ENCODE measurements at regions not wholly inside any gene's neighbourhood (a gene's known extent, or its start where the extent isn't known, plus 50 kb on each side); places are given as distances from the start of the nearest gene placed in this dataset.

DNA sequence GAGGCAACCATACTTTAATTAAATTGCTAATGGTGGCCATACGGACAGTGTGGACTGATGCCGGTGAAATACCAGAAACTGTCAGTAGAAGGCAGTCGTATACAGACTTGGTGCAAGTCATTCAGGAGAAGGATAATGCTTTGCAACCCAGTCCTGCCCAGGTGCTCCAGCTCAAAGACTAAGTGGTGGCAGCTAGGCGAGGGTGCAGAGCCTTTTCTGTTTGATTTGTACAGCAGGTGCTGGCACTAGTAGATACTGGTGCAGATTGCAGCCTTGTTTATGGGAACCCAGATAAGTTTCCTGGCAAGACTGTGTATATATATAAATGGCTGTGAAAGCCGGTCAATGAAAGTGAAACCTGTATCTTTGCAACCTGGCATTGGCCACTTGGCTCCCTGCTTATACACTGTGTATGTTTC is 208.3 kb upstream of the SYT4 start:
- H3K27me3 ChIP-seq (ENCODE audit: insufficient read depth, low read length), result no peaks in the 10 kb centered on the region
- H3K4me2 ChIP-seq (ENCODE audit: low read length), result no peak overlapping the region
- H3K9me3 ChIP-seq (ENCODE audit: insufficient read depth, low read depth, low read length), result peaks cover 7% of the 10 kb centered on the region
- H3K79me2 ChIP-seq (ENCODE audit: insufficient read depth, low read length), result no peaks in the 10 kb centered on the region
- no peak for TF ChIP-seq CTCF (IDR thresholded peaks at IDR 0.05; ENCODE audit: insufficient read depth, low read depth, low read length)
- TF ChIP-seq EZH2 (IDR thresholded peaks at IDR 0.05; ENCODE audit: insufficient read depth, low read length), result no peak
- H3K4me3 ChIP-seq (ENCODE audit: insufficient read depth, low read depth, low read length), result no peak overlapping the region
- FAIRE-seq (no peak), DNase-seq (ENCODE audit: low read depth) (no peak)
- Mint-ChIP-seq H3K27ac (ENCODE audit: unreplicated experiment) (no peak overlapping the region), H3K4me1 (ENCODE audit: low read depth, unreplicated experiment) (no peaks in the 10 kb centered on the region), H3K27me3 (ENCODE audit: low read depth, unreplicated experiment) (no peaks in the 10 kb centered on the region), H3K36me3 (ENCODE audit: low read depth, unreplicated experiment) (no peaks in the 10 kb centered on the region), H3K9me3 (ENCODE audit: unreplicated experiment) (peaks cover 5% of the 10 kb centered on the region), H3K4me3 (ENCODE audit: unreplicated experiment) (no peak overlapping the region)
- no peaks in the 10 kb centered on the region for H3K4me1 ChIP-seq (ENCODE audit: insufficient read depth, low read length)
- H4K20me1 ChIP-seq (ENCODE audit: insufficient read depth, low read length), result no peaks in the 10 kb centered on the region
- H3K9ac ChIP-seq (ENCODE audit: low read length), result no peak overlapping the region
- no peak overlapping the region for H3K27ac ChIP-seq (ENCODE audit: low read depth, low read length)
- H2AFZ ChIP-seq (ENCODE audit: low read depth, low read length), result no peak overlapping the region
- no peaks in the 10 kb centered on the region for H3K36me3 ChIP-seq (ENCODE audit: insufficient read depth, low read length)

DNA sequence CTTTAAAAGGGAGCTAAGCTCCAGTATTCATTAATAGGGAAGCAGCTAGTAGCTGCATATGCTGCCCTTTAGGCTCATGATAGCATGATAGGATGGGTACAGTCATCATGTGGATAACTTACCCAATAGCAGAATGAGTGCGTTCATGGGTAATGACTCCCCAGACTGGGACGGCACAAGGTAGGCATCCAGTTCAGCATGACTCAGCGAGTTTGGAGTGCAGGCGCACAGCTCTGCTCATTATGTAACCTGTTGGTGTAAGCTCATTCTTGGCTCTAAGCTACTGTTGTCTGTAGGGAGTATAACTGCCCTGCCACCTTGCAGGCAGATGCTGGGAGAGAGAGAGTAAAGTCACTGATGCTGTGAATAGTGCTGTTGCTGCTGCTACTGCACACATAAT is 209.2 kb upstream of the SYT4 start:
- Histone ChIP-seq H3K9me3 (ENCODE audit: insufficient read depth, low read depth, low read length) (peaks cover 7% of the 10 kb centered on the region), H3K4me3 (ENCODE audit: insufficient read depth, low read depth, low read length) (no peak overlapping the region), H3K4me2 (ENCODE audit: low read length) (no peak overlapping the region), H3K27me3 (ENCODE audit: insufficient read depth, low read length) (no peaks in the 10 kb centered on the region), H2AFZ (ENCODE audit: low read depth, low read length) (no peak overlapping the region), H3K27ac (ENCODE audit: low read depth, low read length) (no peak overlapping the region), H3K79me2 (ENCODE audit: insufficient read depth, low read length) (no peaks in the 10 kb centered on the region), H3K4me1 (ENCODE audit: insufficient read depth, low read length) (no peaks in the 10 kb centered on the region), H4K20me1 (ENCODE audit: insufficient read depth, low read length) (no peaks in the 10 kb centered on the region), H3K9ac (ENCODE audit: low read length) (no peak overlapping the region), H3K36me3 (ENCODE audit: insufficient read depth, low read length) (no peaks in the 10 kb centered on the region)
- Mint-ChIP-seq H3K9me3 (ENCODE audit: unreplicated experiment) (peaks cover 5% of the 10 kb centered on the region), H3K36me3 (ENCODE audit: low read depth, unreplicated experiment) (no peaks in the 10 kb centered on the region), H3K4me3 (ENCODE audit: unreplicated experiment) (no peak overlapping the region), H3K4me1 (ENCODE audit: low read depth, unreplicated experiment) (no peaks in the 10 kb centered on the region), H3K27me3 (ENCODE audit: low read depth, unreplicated experiment) (no peaks in the 10 kb centered on the region), H3K27ac (ENCODE audit: unreplicated experiment) (no peak overlapping the region)
- no peak for TF ChIP-seq EZH2 (IDR thresholded peaks at IDR 0.05; ENCODE audit: insufficient read depth, low read length)
- no peak for TF ChIP-seq CTCF (IDR thresholded peaks at IDR 0.05; ENCODE audit: insufficient read depth, low read depth, low read length)
- FAIRE-seq, result no peak
- DNase-seq (ENCODE audit: low read depth), result no peak

GRCh38 chr18:43501099-43501498 is 223.8 kb upstream of the SYT4 start:
- Histone ChIP-seq H3K27ac (ENCODE audit: low read depth, low read length) (no peak overlapping the region), H3K9me3 (ENCODE audit: insufficient read depth, low read depth, low read length) (peaks cover 5% of the 10 kb centered on the region), H3K36me3 (ENCODE audit: insufficient read depth, low read length) (no peaks in the 10 kb centered on the region), H3K79me2 (ENCODE audit: insufficient read depth, low read length) (no peaks in the 10 kb centered on the region), H3K9ac (ENCODE audit: low read length) (no peak overlapping the region), H3K4me3 (ENCODE audit: insufficient read depth, low read depth, low read length) (no peak overlapping the region), H2AFZ (ENCODE audit: low read depth, low read length) (no peak overlapping the region), H3K27me3 (ENCODE audit: insufficient read depth, low read length) (no peaks in the 10 kb centered on the region), H3K4me2 (ENCODE audit: low read length) (no peak overlapping the region), H4K20me1 (ENCODE audit: insufficient read depth, low read length) (no peaks in the 10 kb centered on the region), H3K4me1 (ENCODE audit: insufficient read depth, low read length) (no peaks in the 10 kb centered on the region)
- Mint-ChIP-seq H3K4me1 (ENCODE audit: low read depth, unreplicated experiment) (no peaks in the 10 kb centered on the region), H3K27me3 (ENCODE audit: low read depth, unreplicated experiment) (peaks cover 2% of the 10 kb centered on the region), H3K36me3 (ENCODE audit: low read depth, unreplicated experiment) (no peaks in the 10 kb centered on the region), H3K27ac (ENCODE audit: unreplicated experiment) (no peak overlapping the region), H3K4me3 (ENCODE audit: unreplicated experiment) (no peak overlapping the region), H3K9me3 (ENCODE audit: unreplicated experiment) (no peaks in the 10 kb centered on the region)
- TF ChIP-seq EZH2 (IDR thresholded peaks at IDR 0.05; ENCODE audit: insufficient read depth, low read length), result no peak
- FAIRE-seq (no peak), DNase-seq (ENCODE audit: low read depth) (no peak)
